OCI-M2 (cell line): ENCODE measurements at regions not wholly inside any gene's neighbourhood (a gene's known extent, or its start where the extent isn't known, plus 50 kb on each side); places are given as distances from the start of the nearest gene placed in this dataset.

Experiments
- DNase-seq: peaks from one replicate; lab custom pipeline; 2025; ENCODE audit not compliant: unreplicated experiment; lab: John Stamatoyannopoulos, UW

- DNase-seq, result no peak
Observed at GRCh38 chr1:68955424-68955823, 458.5 kb upstream of the DEPDC1 start.

GRCh38 chr1:68958958-68959357 is 462.1 kb upstream of the DEPDC1 start:
- DNase-seq, result no peak

- DNase-seq, result no peak
Observed at GRCh38 chr1:68959461-68960030, 462.7 kb upstream of the DEPDC1 start.

- DNase-seq, result no peak
Observed at GRCh38 chr1:68961143-68961542, 464.3 kb upstream of the DEPDC1 start.

- DNase-seq, result no peak
Observed at GRCh38 chr1:68963353-68963752, 466.5 kb upstream of the DEPDC1 start.

- DNase-seq, result no peak
Observed at GRCh38 chr1:68969441-68969840, 472.6 kb upstream of the DEPDC1 start.

GRCh38 chr1:68970571-68970970 is 473.7 kb upstream of the DEPDC1 start:
- no peak for DNase-seq

GRCh38 chr1:68973459-68974244 is 476.8 kb upstream of the DEPDC1 start:
- no peak for DNase-seq

GRCh38 chr1:68974447-68974846 is 477.6 kb upstream of the DEPDC1 start:
- DNase-seq, result no peak

- DNase-seq, result no peak
Observed at GRCh38 chr1:68975212-68975933, 478.5 kb upstream of the DEPDC1 start.

- DNase-seq, result no peak
Observed at GRCh38 chr1:68976916-68977610, 480.2 kb upstream of the DEPDC1 start.

GRCh38 chr1:68979891-68980290 is 483.0 kb upstream of the DEPDC1 start:
- DNase-seq, result no peak

GRCh38 chr1:68984289-68984688 is 487.4 kb upstream of the DEPDC1 start:
- no peak for DNase-seq

- no peak for DNase-seq
Observed at GRCh38 chr1:68994096-68994495, 497.2 kb upstream of the DEPDC1 start.

- DNase-seq, result no peak
Observed at GRCh38 chr1:69016468-69016867, 519.6 kb upstream of the DEPDC1 start.

GRCh38 chr1:69029649-69030048 is 532.8 kb upstream of the DEPDC1 start:
- DNase-seq, result no peak

GRCh38 chr1:69038379-69038778 is 529.3 kb upstream of the LRRC7 start:
- DNase-seq, result no peak

- no peak for DNase-seq
Observed at GRCh38 chr1:69045572-69045971, 522.1 kb upstream of the LRRC7 start.

- DNase-seq, result no peak
Observed at GRCh38 chr1:69055194-69055593, 512.5 kb upstream of the LRRC7 start.

- DNase-seq, result no peak
Observed at GRCh38 chr1:69058454-69058853, 509.3 kb upstream of the LRRC7 start.

GRCh38 chr1:69070660-69071373 is 496.9 kb upstream of the LRRC7 start:
- DNase-seq, result no peak
